HepG2 (cell line): ENCODE measurements at regions not wholly inside any gene's neighbourhood (a gene's known extent, or its start where the extent isn't known, plus 50 kb on each side); places are given as distances from the start of the nearest gene placed in this dataset.

ENCODE experiments used
- ATF3 ChIP-seq: sonication (generic); formaldehyde crosslinking; IDR thresholded peaks from 2 replicates; pipeline ENCODE4 v1.4.0; 2020; ENCODE audit warnings: missing genetic modification reagents
- BCL6 ChIP-seq: IDR thresholded peaks from 2 replicates; pipeline ENCODE4 v1.6.1; 2016; ENCODE audit warnings: missing genetic modification reagents, missing compliant biosample characterization
- FOXA1 ChIP-seq, 2 experiments: fragments of 450-650 bp in 1 of 2; sonication (generic) in 1 of 2; formaldehyde crosslinking in 1 of 2; IDR thresholded peaks; 2 replicates each; pipeline versions ENCODE4 v1.4.0 to v1.6.1; 2016 to 2020; ENCODE audit warnings: missing genetic modification reagents in 1 of 2
- POLR2A ChIP-seq, 2 experiments: IDR thresholded peaks; 2 replicates each; pipeline ENCODE4 v1.6.1; 2011; ENCODE audit warnings: low read depth in 2 of 2, low read length in 2 of 2, mild to moderate bottlenecking in 1 of 2, moderate library complexity in 1 of 2; ENCODE audit not compliant: insufficient read depth in 1 of 2
- POLR2AphosphoS5 ChIP-seq: IDR thresholded peaks from 2 replicates; pipeline ENCODE4 v1.6.1; 2012; ENCODE audit warnings: low read depth, low read length
- TBL1XR1 ChIP-seq: fragments of 150-350 bp; IDR thresholded peaks from 2 replicates; pipeline ENCODE4 v1.6.1; 2014; ENCODE audit warnings: borderline replicate concordance, low read length; ENCODE audit not compliant: partially characterized antibody
- ZBTB8A ChIP-seq: sonication (generic); formaldehyde crosslinking; IDR thresholded peaks from 2 replicates; pipeline ENCODE4 v1.4.0; 2020; ENCODE audit warnings: mild to moderate bottlenecking, low read depth, missing genetic modification reagents, borderline replicate concordance
- ZNF775 ChIP-seq: sonication (generic); formaldehyde crosslinking; IDR thresholded peaks from 2 replicates; pipeline ENCODE4 v1.4.0; 2020; ENCODE audit warnings: missing genetic modification reagents, mild to moderate bottlenecking, moderate library complexity, borderline replicate concordance
- TF ChIP-seq, protein P1 (sequence below): sonication (generic); formaldehyde crosslinking; conservative IDR thresholded peaks from 2 replicates; pipeline ENCODE4 v1.4.0; 2020; ENCODE audit warnings: missing genetic modification reagents
- TF ChIP-seq, protein P2 (sequence below): sonication (generic); formaldehyde crosslinking; IDR thresholded peaks from 2 replicates; pipeline ENCODE4 v1.5.0; 2020; ENCODE audit warnings: mild to moderate bottlenecking, missing genetic modification reagents, moderate library complexity

DNA sequence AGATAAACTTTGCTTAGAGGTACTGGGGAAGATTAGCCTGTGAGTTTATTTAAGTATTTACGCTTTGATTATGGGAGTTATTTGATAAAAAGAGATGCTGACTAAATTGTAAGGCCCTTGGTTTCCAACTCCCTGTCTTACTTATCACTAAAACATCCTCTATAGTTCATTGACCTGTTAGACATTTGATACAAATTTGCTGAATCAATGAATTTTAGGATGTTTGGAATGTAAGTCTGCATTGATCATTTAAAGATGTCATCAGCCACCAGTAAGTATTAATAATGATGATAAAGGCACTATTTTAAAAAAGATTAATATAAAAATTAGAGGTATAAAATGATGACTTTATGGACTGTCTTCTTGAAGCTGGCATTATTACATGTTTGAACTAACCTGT, 340.6 kb downstream of the SPRY1 start:
- TF ChIP-seq ZBTB8A (no peak), TBL1XR1 (no peak), FOXA1 (IDR thresholded peaks at IDR 0.05) (no peak), FOXA1 (CRISPR knock-in tag; IDR thresholded peaks at IDR 0.05) (no peak), ZNF775 (CRISPR knock-in tag) (no peak), POLR2A (IDR thresholded peaks at IDR 0.05; ENCODE audit: insufficient read depth in 1 of 2, low read depth in 2 of 2, low read length in 2 of 2) (no peak), POLR2AphosphoS5 (no peak), BCL6 (no peak), ATF3 (CRISPR knock-in tag) (no peak)
- TF ChIP-seq, protein P1, sequence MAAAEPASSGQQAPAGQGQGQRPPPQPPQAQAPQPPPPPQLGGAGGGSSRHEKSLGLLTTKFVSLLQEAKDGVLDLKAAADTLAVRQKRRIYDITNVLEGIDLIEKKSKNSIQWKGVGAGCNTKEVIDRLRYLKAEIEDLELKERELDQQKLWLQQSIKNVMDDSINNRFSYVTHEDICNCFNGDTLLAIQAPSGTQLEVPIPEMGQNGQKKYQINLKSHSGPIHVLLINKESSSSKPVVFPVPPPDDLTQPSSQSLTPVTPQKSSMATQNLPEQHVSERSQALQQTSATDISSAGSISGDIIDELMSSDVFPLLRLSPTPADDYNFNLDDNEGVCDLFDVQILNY = no peak
- TF ChIP-seq, protein P2, sequence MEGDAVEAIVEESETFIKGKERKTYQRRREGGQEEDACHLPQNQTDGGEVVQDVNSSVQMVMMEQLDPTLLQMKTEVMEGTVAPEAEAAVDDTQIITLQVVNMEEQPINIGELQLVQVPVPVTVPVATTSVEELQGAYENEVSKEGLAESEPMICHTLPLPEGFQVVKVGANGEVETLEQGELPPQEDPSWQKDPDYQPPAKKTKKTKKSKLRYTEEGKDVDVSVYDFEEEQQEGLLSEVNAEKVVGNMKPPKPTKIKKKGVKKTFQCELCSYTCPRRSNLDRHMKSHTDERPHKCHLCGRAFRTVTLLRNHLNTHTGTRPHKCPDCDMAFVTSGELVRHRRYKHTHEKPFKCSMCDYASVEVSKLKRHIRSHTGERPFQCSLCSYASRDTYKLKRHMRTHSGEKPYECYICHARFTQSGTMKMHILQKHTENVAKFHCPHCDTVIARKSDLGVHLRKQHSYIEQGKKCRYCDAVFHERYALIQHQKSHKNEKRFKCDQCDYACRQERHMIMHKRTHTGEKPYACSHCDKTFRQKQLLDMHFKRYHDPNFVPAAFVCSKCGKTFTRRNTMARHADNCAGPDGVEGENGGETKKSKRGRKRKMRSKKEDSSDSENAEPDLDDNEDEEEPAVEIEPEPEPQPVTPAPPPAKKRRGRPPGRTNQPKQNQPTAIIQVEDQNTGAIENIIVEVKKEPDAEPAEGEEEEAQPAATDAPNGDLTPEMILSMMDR (CRISPR knock-in tag) = no peak
